ENCODE measurements at regions not wholly inside any gene's neighbourhood (a gene's known extent, or its start where the extent isn't known, plus 50 kb on each side); places are given as distances from the start of the nearest gene placed in this dataset.

GRCh38 chr6:11332463-11332862, 100.0 kb upstream of the NEDD9 start:
- TF ChIP-seq CTCF (IDR thresholded peaks at IDR 0.05) = no peak
- no peak for DNase-seq
- Histone ChIP-seq H3K27ac (ENCODE audit: low read depth in 1 of 2, low read length in 2 of 2) (no peak overlapping the region), H4K20me1 (ENCODE audit: insufficient read depth, low read length) (no peaks in the 10 kb centered on the region), H3K4me1 (ENCODE audit: control insufficient read depth in 1 of 2, insufficient read depth in 2 of 2, low read length in 2 of 2) (peaks cover 36 to 43% of the 10 kb centered on the region in 2 donors), H3K9me3 (replicated peaks in 1 of 2; ENCODE audit: control insufficient read depth in 1 of 2, insufficient read depth in 1 of 2, low read length in 2 of 2) (no peaks in the 10 kb centered on the region), H3K79me2 (ENCODE audit: insufficient read depth, low read length) (peaks cover 23% of the 10 kb centered on the region), H3K27me3 (ENCODE audit: control insufficient read depth in 2 of 2, insufficient read depth in 2 of 2, low read length in 2 of 2) (no peaks in the 10 kb centered on the region), H2AFZ (ENCODE audit: insufficient read depth, low read depth, low read length, poor library complexity, severe bottlenecking) (no peak overlapping the region), H3K36me3 (replicated peaks in 1 of 2; ENCODE audit: control insufficient read depth in 1 of 2, insufficient read depth in 2 of 2, low read length in 2 of 2) (peaks cover 6 to 34% of the 10 kb centered on the region in 2 donors), H3K4me2 (replicated peaks; ENCODE audit: extremely low read depth, low read length, poor library complexity, severe bottlenecking) (no peak overlapping the region), H3K9ac (ENCODE audit: insufficient read depth, low read length, poor library complexity, severe bottlenecking) (no peak overlapping the region), H3K4me3 (replicated peaks in 1 of 3; ENCODE audit: low read depth in 2 of 3, low read length in 3 of 3) (no peak overlapping the region)
- Mint-ChIP-seq H3K27me3 (ENCODE audit: low read depth in 3 of 3) (peaks cover 0 to 2% (median 1%) of the 10 kb centered on the region in 3 donors), H3K4me3 (no peak overlapping the region), H3K9me3 (peaks cover 0 to 2% (median 0%) of the 10 kb centered on the region in 7 donors), H3K4me1 (peaks cover 53% of the 10 kb centered on the region), H3K36me3 (peaks cover 57 to 65% of the 10 kb centered on the region in 2 donors), H3K27ac (peak overlapping the region in 4 of 7 donors; percentile 20 to 55 (median 34))
- intact Hi-C loops (cut with micrococcal nuclease) = no loop called here
- WGBS (ENCODE audit: insufficient coverage) = 97% methylated on average over 6 of the region's 7 CpGs

DNA sequence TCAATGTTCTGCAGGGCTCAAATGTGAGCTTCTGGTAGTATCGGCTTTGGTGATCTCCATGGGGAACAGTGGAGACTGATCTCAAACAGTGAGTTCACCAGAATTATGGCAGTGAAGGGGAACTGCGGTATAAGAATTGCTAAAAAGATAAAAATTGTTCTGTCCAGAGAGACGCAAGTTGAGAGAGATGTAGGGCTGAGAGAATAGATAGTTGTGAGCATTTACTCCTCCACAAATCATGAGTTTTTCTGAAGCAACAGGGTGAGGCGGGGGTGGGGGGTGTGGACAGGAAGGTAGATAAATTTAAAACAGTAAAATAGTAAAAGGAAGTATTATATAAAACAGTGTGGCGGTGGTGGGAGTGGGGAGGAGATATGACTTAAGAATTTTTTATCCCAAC, 98.6 kb upstream of the NEDD9 start:
- intact Hi-C loops (cut with micrococcal nuclease) = no loop called here
- Histone ChIP-seq H3K79me2 (ENCODE audit: insufficient read depth, low read length) (peaks cover 23% of the 10 kb centered on the region), H4K20me1 (ENCODE audit: insufficient read depth, low read length) (no peaks in the 10 kb centered on the region), H3K36me3 (replicated peaks in 1 of 2; ENCODE audit: control insufficient read depth in 1 of 2, insufficient read depth in 2 of 2, low read length in 2 of 2) (peaks cover 6 to 35% of the 10 kb centered on the region in 2 donors), H3K4me3 (replicated peaks in 1 of 3; ENCODE audit: low read depth in 2 of 3, low read length in 3 of 3) (peak overlapping the region in 1 of 3 experiments; percentile 15), H3K4me1 (ENCODE audit: control insufficient read depth in 1 of 2, insufficient read depth in 2 of 2, low read length in 2 of 2) (peaks cover 43 to 44% of the 10 kb centered on the region in 2 donors), H3K9ac (ENCODE audit: insufficient read depth, low read length, poor library complexity, severe bottlenecking) (peak overlapping the region; percentile 21), H3K9me3 (replicated peaks in 1 of 2; ENCODE audit: control insufficient read depth in 1 of 2, insufficient read depth in 1 of 2, low read length in 2 of 2) (no peaks in the 10 kb centered on the region), H3K27me3 (ENCODE audit: control insufficient read depth in 2 of 2, insufficient read depth in 2 of 2, low read length in 2 of 2) (no peaks in the 10 kb centered on the region), H3K27ac (ENCODE audit: low read depth in 1 of 2, low read length in 2 of 2) (peak overlapping the region in 1 of 2 donors; percentile 84), H3K4me2 (replicated peaks; ENCODE audit: extremely low read depth, low read length, poor library complexity, severe bottlenecking) (peak overlapping the region; percentile 33), H2AFZ (ENCODE audit: insufficient read depth, low read depth, low read length, poor library complexity, severe bottlenecking) (no peak overlapping the region)
- Mint-ChIP-seq H3K4me3 (peak overlapping the region in 1 of 2 donors; percentile 54), H3K4me1 (peaks cover 59% of the 10 kb centered on the region), H3K36me3 (peaks cover 66 to 74% of the 10 kb centered on the region in 2 donors), H3K27me3 (ENCODE audit: low read depth in 3 of 3) (peaks cover 0 to 2% (median 1%) of the 10 kb centered on the region in 3 donors), H3K9me3 (peaks cover 0 to 4% (median 0%) of the 10 kb centered on the region in 7 donors), H3K27ac (peak overlapping the region; percentile 93 to 98 (median 95))
- no peak for TF ChIP-seq CTCF (IDR thresholded peaks at IDR 0.05)
- no peak for DNase-seq
- WGBS (ENCODE audit: insufficient coverage) = 57% methylated on average over 1 of the region's 5 CpGs
